ENCODE measurements at regions not wholly inside any gene's neighbourhood (a gene's known extent, or its start where the extent isn't known, plus 50 kb on each side); places are given as distances from the start of the nearest gene placed in this dataset.

GRCh38 chr20:53883098-53883911 lies 187.1 kb downstream of the BCAS1 start:
- no peak for TF ChIP-seq EZH2 (IDR thresholded peaks at IDR 0.05)
- no peak for TF ChIP-seq POLR2AphosphoS5 (IDR thresholded peaks at IDR 0.05; ENCODE audit: borderline replicate concordance, low read depth, low read length)

All from SK-N-MC (cell line).